ENCODE measurements at regions not wholly inside any gene's neighbourhood (a gene's known extent, or its start where the extent isn't known, plus 50 kb on each side); places are given as distances from the start of the nearest gene placed in this dataset.

DNA sequence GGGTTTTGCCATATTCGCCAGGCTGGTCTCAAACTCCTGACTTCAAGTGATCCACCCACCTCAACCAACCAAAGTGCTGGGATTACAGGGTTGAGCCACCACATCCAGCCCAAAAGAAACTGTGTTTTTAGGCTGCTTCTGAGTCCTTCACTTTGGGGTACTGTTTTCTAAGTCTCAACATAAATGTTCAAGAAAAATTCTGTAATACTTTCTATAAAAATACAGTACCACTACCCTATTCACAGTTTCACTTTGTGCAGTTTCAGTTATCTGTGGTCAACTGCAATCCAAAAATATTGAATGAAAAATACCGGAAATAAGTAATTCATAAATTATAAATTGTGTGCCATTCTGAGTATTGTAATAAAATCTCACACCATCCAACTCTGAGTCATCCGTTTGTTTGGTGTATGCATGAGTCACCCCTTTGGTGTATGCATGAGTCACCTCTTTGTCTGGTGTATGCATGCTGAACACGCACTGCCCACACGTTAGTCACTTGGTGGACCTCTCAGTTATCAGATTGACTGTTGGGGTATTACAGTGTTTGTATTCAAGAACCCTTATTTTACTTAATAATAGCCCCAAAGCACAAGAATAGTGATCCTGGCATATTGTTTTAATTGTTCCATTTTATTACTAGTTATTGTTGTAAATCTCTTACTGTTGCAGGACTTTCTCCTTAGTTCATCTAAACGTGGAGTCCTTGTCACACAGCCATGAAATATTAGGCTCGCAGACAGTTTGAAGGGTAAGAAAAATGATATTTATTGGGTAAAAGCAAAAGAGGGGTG lies 190.2 kb downstream of the FSCB start:
- no peak for TF ChIP-seq ZNF331 (CRISPR knock-in tag; IDR thresholded peaks at IDR 0.05; ENCODE audit: low read depth)
- TF ChIP-seq ZNF114 (CRISPR knock-in tag; IDR thresholded peaks at IDR 0.05): no peak
- TF ChIP-seq STAT1 (IDR thresholded peaks at IDR 0.05; ENCODE audit: unreplicated experiment): no peak
- no peak for TF ChIP-seq REST (IDR thresholded peaks at IDR 0.05; ENCODE audit: unreplicated experiment)
- Mint-ChIP-seq H3K36me3 (ENCODE audit: low read depth) (no peaks in the 10 kb centered on the region; the same call in 2 of the 3 replicates), H3K4me3 (no peak overlapping the region), H3K4me1 (no peaks in the 10 kb centered on the region), H3K27ac (no peak overlapping the region), H3K9me3 (peaks cover 16% of the 10 kb centered on the region), H3K27me3 (ENCODE audit: insufficient read depth, low read depth, poor library complexity) (no peaks in the 10 kb centered on the region)
- Histone ChIP-seq H3K36me3 (ENCODE audit: insufficient read depth) (no peaks in the 10 kb centered on the region), H3F3A (replicated peaks; ENCODE audit: low read depth) (no peaks in the 10 kb centered on the region), H3K79me2 (replicated peaks; ENCODE audit: insufficient read depth) (no peaks in the 10 kb centered on the region), H3K4me2 (no peak overlapping the region), H3K9me2 (ENCODE audit: insufficient read depth) (no peaks in the 10 kb centered on the region), H2AFZ (no peak overlapping the region), H3K4me3 (no peak overlapping the region), H3K27ac (ENCODE audit: low read depth) (no peak overlapping the region), H4K20me1 (replicated peaks; ENCODE audit: insufficient read depth) (no peaks in the 10 kb centered on the region), H3K4me1 (ENCODE audit: insufficient read depth) (no peaks in the 10 kb centered on the region), H3K27me3 (ENCODE audit: insufficient read depth) (no peaks in the 10 kb centered on the region)
- ATAC-seq: no peak
- DNase-seq (ENCODE audit: low spot score): no peak

GRCh38 chr14:44309331-44309730 lies 197.8 kb downstream of the FSCB start:
- H3K4me1 Mint-ChIP-seq: peaks cover 3% of the 10 kb centered on the region; the same call in 2 of the 3 replicates
- ATAC-seq (no peak), DNase-seq (ENCODE audit: low spot score) (no peak)
- no peak overlapping the region for H3K27ac Mint-ChIP-seq
- no peaks in the 10 kb centered on the region for H3F3A ChIP-seq (replicated peaks; ENCODE audit: low read depth)
- H3K4me1 ChIP-seq (ENCODE audit: insufficient read depth): no peaks in the 10 kb centered on the region; the same call in 1 of the 2 replicates
- no peak overlapping the region for H3K4me3 ChIP-seq
- no peaks in the 10 kb centered on the region for H3K79me2 ChIP-seq (replicated peaks; ENCODE audit: insufficient read depth)
- no peaks in the 10 kb centered on the region; the same call in 2 of the 3 replicates for H3K36me3 Mint-ChIP-seq (ENCODE audit: low read depth)
- H3K9me2 ChIP-seq (ENCODE audit: insufficient read depth): 0 out of 2 replicates have a peak, but pooled peaks cover 3% of the 10 kb centered on the region
- no peaks in the 10 kb centered on the region for H3K36me3 ChIP-seq (ENCODE audit: insufficient read depth)
- H3K27ac ChIP-seq (ENCODE audit: low read depth): no peak overlapping the region
- H3K4me2 ChIP-seq: no peak overlapping the region
- no peaks in the 10 kb centered on the region for H3K27me3 Mint-ChIP-seq (ENCODE audit: insufficient read depth, low read depth, poor library complexity)
- H3K4me3 Mint-ChIP-seq: no peak overlapping the region
- TF ChIP-seq JUNB (IDR thresholded peaks at IDR 0.05; ENCODE audit: unreplicated experiment) (no peak), ETS1 (IDR thresholded peaks at IDR 0.05) (no peak), STAT1 (IDR thresholded peaks at IDR 0.05; ENCODE audit: unreplicated experiment) (no peak), POLR2AphosphoS5 (IDR thresholded peaks at IDR 0.05; ENCODE audit: low read depth) (no peak), EZH2 (IDR thresholded peaks at IDR 0.05; ENCODE audit: low read depth, unreplicated experiment) (no peak)
- peak overlapping the region; percentile 77; the same call in 1 of the 2 replicates for H2AFZ ChIP-seq
- no peaks in the 10 kb centered on the region for H4K20me1 ChIP-seq (replicated peaks; ENCODE audit: insufficient read depth)
- H3K9me3 Mint-ChIP-seq: peaks cover 2% of the 10 kb centered on the region; the same call in 2 of the 3 replicates
- no peaks in the 10 kb centered on the region for H3K27me3 ChIP-seq (ENCODE audit: insufficient read depth)

Measured in GM23338 (cell line).